HUES6 (cell line): ENCODE measurements at regions not wholly inside any gene's neighbourhood (a gene's known extent, or its start where the extent isn't known, plus 50 kb on each side); places are given as distances from the start of the nearest gene placed in this dataset.

ENCODE experiments used
- H3K27ac ChIP-seq: 2 replicates; pipeline ENCODE4 v1.7.0; 2013; ENCODE audit warnings: low read depth, mild to moderate bottlenecking, low read length, inconsistent platforms
- H3K27me3 ChIP-seq: 2 replicates; pipeline ENCODE4 v1.6.1; 2013; ENCODE audit warnings: low read length; ENCODE audit not compliant: control insufficient read depth, insufficient read depth
- H3K36me3 ChIP-seq: 2 replicates; pipeline ENCODE4 v1.6.1; 2013; ENCODE audit warnings: low read length; ENCODE audit not compliant: control insufficient read depth, insufficient read depth
- H3K4me1 ChIP-seq: 2 replicates; pipeline ENCODE4 v1.6.1; 2013; ENCODE audit warnings: low read length; ENCODE audit not compliant: control insufficient read depth, insufficient read depth
- H3K4me3 ChIP-seq: 2 replicates; pipeline ENCODE4 v1.5.1; 2013; ENCODE audit warnings: low read depth, low read length
- H3K9ac ChIP-seq: one replicate; pipeline ENCODE4 v1.6.1; 2013; ENCODE audit warnings: mild to moderate bottlenecking, low read length
- H3K9me3 ChIP-seq: 2 replicates; pipeline ENCODE4 v1.6.1; 2013; ENCODE audit warnings: low read depth, low read length; ENCODE audit not compliant: control insufficient read depth, insufficient read depth

GRCh38 chr4:53776141-53776540 lies 184.9 kb upstream of the LNX1 start:
- Histone ChIP-seq H3K9me3 (no peaks in the 10 kb centered on the region), H3K4me3 (no peak overlapping the region), H3K9ac (no peak overlapping the region), H3K36me3 (no peaks in the 10 kb centered on the region), H3K4me1 (no peaks in the 10 kb centered on the region), H3K27ac (no peak overlapping the region), H3K27me3 (no peaks in the 10 kb centered on the region)

DNA sequence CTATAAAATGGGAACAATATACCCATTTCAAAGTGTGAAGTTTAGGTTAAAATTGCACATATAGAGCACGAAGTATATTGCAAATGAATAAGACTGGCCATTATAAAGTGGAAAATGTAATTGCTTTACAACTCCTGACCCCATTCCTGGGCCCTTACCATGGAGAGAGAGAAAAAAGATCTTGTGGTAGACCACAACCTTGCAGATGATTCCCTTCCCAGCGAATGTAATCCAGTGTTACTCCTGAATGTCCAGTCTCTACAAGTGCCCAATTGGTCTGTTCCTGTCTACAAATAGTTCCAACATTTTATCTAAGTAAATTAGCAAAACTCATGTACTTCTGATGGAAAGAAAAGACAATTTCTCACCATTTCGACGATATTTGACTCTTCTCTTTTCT lies 184.1 kb upstream of the LNX1 start:
- no peak overlapping the region for H3K9ac ChIP-seq
- H3K4me3 ChIP-seq: no peak overlapping the region
- H3K4me1 ChIP-seq: no peaks in the 10 kb centered on the region
- no peaks in the 10 kb centered on the region for H3K9me3 ChIP-seq
- H3K27ac ChIP-seq: no peak overlapping the region
- no peaks in the 10 kb centered on the region for H3K36me3 ChIP-seq
- no peaks in the 10 kb centered on the region for H3K27me3 ChIP-seq

- H3K4me3 ChIP-seq: no peak overlapping the region
- no peaks in the 10 kb centered on the region for H3K9me3 ChIP-seq
- no peaks in the 10 kb centered on the region for H3K27me3 ChIP-seq
- no peaks in the 10 kb centered on the region for H3K4me1 ChIP-seq
- no peak overlapping the region for H3K27ac ChIP-seq
- no peak overlapping the region for H3K9ac ChIP-seq
- no peaks in the 10 kb centered on the region for H3K36me3 ChIP-seq
Measured at GRCh38 chr4:53771326-53771725, 180.0 kb upstream of the LNX1 start.

- Histone ChIP-seq H3K27me3 (no peaks in the 10 kb centered on the region), H3K4me3 (no peak overlapping the region), H3K4me1 (no peaks in the 10 kb centered on the region; the same call in 1 of the 2 replicates), H3K9ac (no peak overlapping the region), H3K36me3 (no peaks in the 10 kb centered on the region), H3K27ac (no peak overlapping the region), H3K9me3 (no peaks in the 10 kb centered on the region)
Measured at GRCh38 chr4:53767482-53767881, 176.2 kb upstream of the LNX1 start.

DNA sequence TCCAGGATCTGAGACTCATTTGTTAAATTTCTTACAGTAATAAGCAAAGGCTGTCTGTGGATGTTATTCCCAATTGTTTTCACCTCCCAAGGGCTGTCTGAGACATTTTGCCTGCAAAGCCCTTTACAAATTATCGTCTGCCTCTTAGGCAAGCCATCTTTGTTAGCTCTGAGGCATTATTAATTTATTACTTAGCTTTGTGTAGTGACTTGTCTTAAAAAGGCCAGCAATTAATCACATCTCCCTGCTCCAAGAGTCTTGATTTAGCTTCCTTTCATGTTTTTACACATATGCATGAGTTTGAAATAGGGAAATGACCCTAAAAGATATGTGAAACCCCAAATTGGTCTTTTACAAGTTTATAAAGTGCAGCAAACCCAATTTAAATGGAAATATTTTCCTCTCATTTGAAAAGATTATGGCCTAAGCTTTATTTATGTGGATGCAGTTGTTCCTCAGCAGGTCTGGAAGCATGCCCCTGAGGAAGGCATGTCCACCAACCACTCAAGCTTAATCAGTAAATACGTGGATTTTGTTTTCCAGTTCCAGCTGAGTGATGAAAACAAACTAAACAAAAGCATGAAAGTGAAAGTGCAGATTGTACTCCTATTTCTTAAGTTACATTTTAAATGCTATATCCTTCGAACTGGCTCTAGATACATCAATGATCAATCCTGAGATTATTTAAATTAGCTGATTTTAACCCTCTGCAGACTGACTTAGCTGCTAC lies 173.6 kb upstream of the LNX1 start:
- no peak overlapping the region for H3K27ac ChIP-seq
- no peaks in the 10 kb centered on the region for H3K9me3 ChIP-seq
- no peak overlapping the region for H3K9ac ChIP-seq
- H3K4me3 ChIP-seq: no peak overlapping the region
- no peaks in the 10 kb centered on the region for H3K36me3 ChIP-seq
- H3K27me3 ChIP-seq: no peaks in the 10 kb centered on the region
- no peaks in the 10 kb centered on the region; the same call in 1 of the 2 replicates for H3K4me1 ChIP-seq

- H3K4me1 ChIP-seq: no peaks in the 10 kb centered on the region; the same call in 1 of the 2 replicates
- no peak overlapping the region for H3K4me3 ChIP-seq
- H3K36me3 ChIP-seq: no peaks in the 10 kb centered on the region
- no peaks in the 10 kb centered on the region for H3K9me3 ChIP-seq
- H3K27me3 ChIP-seq: no peaks in the 10 kb centered on the region
- no peak overlapping the region for H3K9ac ChIP-seq
- H3K27ac ChIP-seq: no peak overlapping the region
Measured at GRCh38 chr4:53763813-53764597, 172.7 kb upstream of the LNX1 start.

- Histone ChIP-seq H3K4me3 (no peak overlapping the region), H3K4me1 (no peaks in the 10 kb centered on the region), H3K27ac (no peak overlapping the region), H3K27me3 (no peaks in the 10 kb centered on the region), H3K9ac (no peak overlapping the region), H3K9me3 (peaks cover 6% of the 10 kb centered on the region; the same call in 1 of the 2 replicates), H3K36me3 (no peaks in the 10 kb centered on the region)
Measured at GRCh38 chr4:53755656-53756055, 164.4 kb upstream of the LNX1 start.

- Histone ChIP-seq H3K9ac (no peak overlapping the region), H3K4me1 (no peaks in the 10 kb centered on the region), H3K4me3 (no peak overlapping the region), H3K9me3 (peaks cover 6% of the 10 kb centered on the region; the same call in 1 of the 2 replicates), H3K36me3 (no peaks in the 10 kb centered on the region), H3K27me3 (no peaks in the 10 kb centered on the region), H3K27ac (no peak overlapping the region)
Measured at GRCh38 chr4:53752124-53752523, 160.8 kb upstream of the LNX1 start.

GRCh38 chr4:53748328-53748772 lies 157.1 kb upstream of the LNX1 start:
- no peak overlapping the region for H3K9ac ChIP-seq
- H3K9me3 ChIP-seq: no peaks in the 10 kb centered on the region
- H3K27me3 ChIP-seq: no peaks in the 10 kb centered on the region
- H3K27ac ChIP-seq: no peak overlapping the region
- H3K4me1 ChIP-seq: no peaks in the 10 kb centered on the region
- H3K4me3 ChIP-seq: no peak overlapping the region
- H3K36me3 ChIP-seq: no peaks in the 10 kb centered on the region

GRCh38 chr4:53747401-53747800 lies 156.1 kb upstream of the LNX1 start:
- Histone ChIP-seq H3K36me3 (no peaks in the 10 kb centered on the region), H3K9me3 (no peaks in the 10 kb centered on the region), H3K27me3 (no peaks in the 10 kb centered on the region), H3K4me3 (no peak overlapping the region), H3K4me1 (no peaks in the 10 kb centered on the region), H3K9ac (no peak overlapping the region), H3K27ac (no peak overlapping the region)

DNA sequence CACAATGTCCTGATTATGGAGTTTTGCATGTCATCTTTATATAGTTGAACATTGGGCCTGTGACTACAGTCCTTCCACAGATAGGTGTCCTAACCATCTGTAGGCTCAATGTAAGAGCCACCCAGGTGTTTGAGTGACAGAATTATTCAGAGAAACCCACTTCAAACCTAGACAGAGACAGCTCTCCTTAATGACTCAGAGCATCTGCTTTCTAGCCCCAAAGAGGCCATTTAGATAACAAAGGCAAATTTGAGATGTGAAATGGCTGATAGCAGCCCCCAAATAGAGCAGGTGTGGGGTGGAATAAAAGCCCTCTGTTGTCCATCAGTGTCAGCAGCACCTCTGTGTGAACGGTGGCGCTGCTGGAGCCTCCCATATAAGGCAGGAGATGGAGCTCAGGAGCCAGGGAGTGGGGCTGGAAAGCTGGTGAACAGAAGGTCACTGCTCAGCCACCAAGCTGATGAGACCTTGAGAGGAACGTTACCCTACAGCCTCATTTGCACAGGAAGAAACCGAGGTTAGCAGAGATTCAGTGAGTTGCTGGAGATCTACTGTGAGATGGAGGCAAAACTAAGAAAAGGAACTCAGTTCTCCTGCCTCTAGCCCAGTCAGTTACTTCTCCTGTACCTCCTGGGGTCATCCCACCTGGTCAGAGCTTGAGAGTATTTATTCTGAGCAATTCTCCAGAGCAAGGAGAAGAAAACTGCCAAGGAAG lies 153.3 kb upstream of the LNX1 start:
- no peaks in the 10 kb centered on the region for H3K36me3 ChIP-seq
- H3K9me3 ChIP-seq: no peaks in the 10 kb centered on the region
- H3K9ac ChIP-seq: no peak overlapping the region
- no peak overlapping the region for H3K4me3 ChIP-seq
- no peaks in the 10 kb centered on the region for H3K4me1 ChIP-seq
- no peak overlapping the region for H3K27ac ChIP-seq
- H3K27me3 ChIP-seq: no peaks in the 10 kb centered on the region
